Omental fat pad (tissue), 3 donors: ENCODE measurements at regions not wholly inside any gene's neighbourhood (a gene's known extent, or its start where the extent isn't known, plus 50 kb on each side); places are given as distances from the start of the nearest gene placed in this dataset.

Experiments used
- ATAC-seq: fragments of 150-250 bp; one replicate; pipeline ENCODE4 v1.9.1; 2016; ENCODE audit warnings: mild to moderate bottlenecking, moderate library complexity; ENCODE audit not compliant: low FRiP score
- DNase-seq: peaks from one replicate; pipeline ENCODE4 v3.0.0-alpha.2; 2019; ENCODE audit warnings: low spot score
- TF ChIP-seq, protein P1 (sequence below), 3 donors: fragments of 450-650 bp; IDR thresholded peaks; one replicate each; pipeline ENCODE4 v1.5.1; 2016 to 2017; ENCODE audit warnings: antibody characterized with exemption in 3 of 3, mild to moderate bottlenecking in 3 of 3, moderate library complexity in 2 of 3

DNA sequence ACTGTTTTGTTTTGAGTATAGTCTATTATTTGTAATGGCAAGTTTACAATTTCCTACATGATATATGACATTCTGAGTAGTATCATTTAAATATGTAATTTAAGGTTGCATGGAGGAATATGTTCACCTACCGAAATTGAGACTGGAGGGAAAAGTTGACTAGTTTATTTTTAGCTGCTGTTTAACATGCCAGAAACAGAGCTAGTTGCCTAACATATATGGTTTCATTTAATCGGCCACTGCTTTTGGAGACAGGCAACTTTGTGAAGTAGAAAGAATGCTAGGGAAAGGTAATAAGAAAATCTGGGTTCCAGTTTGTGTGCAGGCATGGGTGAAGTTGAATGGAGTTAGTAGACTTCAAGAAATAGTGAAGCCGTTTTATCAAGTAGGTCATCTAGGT, 342.1 kb upstream of the CBLB start:
- TF ChIP-seq, protein P1, sequence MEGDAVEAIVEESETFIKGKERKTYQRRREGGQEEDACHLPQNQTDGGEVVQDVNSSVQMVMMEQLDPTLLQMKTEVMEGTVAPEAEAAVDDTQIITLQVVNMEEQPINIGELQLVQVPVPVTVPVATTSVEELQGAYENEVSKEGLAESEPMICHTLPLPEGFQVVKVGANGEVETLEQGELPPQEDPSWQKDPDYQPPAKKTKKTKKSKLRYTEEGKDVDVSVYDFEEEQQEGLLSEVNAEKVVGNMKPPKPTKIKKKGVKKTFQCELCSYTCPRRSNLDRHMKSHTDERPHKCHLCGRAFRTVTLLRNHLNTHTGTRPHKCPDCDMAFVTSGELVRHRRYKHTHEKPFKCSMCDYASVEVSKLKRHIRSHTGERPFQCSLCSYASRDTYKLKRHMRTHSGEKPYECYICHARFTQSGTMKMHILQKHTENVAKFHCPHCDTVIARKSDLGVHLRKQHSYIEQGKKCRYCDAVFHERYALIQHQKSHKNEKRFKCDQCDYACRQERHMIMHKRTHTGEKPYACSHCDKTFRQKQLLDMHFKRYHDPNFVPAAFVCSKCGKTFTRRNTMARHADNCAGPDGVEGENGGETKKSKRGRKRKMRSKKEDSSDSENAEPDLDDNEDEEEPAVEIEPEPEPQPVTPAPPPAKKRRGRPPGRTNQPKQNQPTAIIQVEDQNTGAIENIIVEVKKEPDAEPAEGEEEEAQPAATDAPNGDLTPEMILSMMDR (IDR thresholded peaks at IDR 0.05), result no peak
- no peak for ATAC-seq
- no peak for DNase-seq

DNA sequence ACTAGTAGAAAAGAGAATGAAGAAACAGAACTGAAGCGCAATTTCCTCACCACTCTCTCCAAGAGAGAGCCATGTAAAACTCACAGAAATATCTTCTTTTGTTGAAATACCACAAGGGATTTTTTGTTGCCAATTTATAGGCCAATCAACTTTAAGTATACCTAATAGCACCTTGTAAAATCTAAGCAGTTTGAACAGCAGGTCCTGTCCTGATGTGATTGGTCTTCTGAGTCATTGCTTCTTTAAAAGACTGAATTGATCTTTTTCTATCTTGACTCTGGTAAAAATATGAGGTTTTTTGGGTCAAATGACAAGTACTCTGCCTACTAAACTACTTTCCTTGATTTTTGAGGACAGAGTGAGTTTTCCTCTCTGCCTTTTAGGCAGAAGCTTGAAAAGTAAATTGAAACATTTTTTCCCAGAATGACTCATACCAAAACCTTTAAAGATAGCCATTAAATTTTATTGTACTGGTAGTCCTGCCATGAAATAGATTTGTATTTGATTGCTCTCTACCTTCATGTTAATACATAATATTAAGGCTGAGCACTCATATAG, 343.9 kb upstream of the CBLB start:
- no peak for DNase-seq
- ATAC-seq, result no peak
- TF ChIP-seq, protein P1 (IDR thresholded peaks at IDR 0.05), result no peak

DNA sequence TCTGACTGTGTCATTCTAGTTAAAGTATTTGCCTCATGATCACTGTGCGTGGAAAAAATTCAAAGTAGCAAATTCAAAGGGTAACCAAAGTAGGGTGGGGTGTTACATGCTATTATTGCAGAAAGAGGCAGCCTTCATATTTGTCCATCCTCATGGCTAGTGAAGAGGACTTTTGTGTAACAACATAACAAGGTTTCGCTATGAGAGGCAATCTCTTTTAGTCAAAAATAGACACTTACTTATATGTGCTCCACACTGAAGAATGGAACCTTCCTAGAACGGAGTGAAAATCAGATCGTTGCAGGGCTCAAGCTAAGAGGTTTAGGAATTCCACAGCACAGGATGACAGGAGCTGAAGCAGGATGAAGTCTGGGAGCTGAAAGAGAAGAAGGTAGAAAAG, 345.1 kb upstream of the CBLB start:
- DNase-seq, result no peak
- no peak for ATAC-seq
- TF ChIP-seq, protein P1 (IDR thresholded peaks at IDR 0.05), result no peak

DNA sequence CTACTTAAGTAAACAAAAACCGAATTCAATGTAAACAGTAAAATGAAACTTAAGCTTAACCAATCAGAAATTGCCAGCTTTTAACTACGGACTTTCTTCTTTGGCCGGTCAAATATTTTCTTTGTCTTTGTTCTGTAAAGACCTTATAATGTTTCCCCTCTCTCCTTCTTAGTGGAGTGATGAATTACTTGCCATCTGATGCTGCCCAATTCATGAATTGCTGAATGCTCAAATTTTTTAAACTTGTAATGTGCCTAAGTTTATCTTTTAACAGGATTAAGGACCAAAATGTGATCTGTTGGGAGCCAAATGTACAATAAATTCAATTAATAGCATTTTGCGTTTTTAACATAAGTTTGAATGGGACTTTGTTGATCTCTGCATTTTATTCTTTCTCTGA, 345.8 kb upstream of the CBLB start:
- DNase-seq, result no peak
- no peak for ATAC-seq
- TF ChIP-seq, protein P1 (IDR thresholded peaks at IDR 0.05), result no peak

DNA sequence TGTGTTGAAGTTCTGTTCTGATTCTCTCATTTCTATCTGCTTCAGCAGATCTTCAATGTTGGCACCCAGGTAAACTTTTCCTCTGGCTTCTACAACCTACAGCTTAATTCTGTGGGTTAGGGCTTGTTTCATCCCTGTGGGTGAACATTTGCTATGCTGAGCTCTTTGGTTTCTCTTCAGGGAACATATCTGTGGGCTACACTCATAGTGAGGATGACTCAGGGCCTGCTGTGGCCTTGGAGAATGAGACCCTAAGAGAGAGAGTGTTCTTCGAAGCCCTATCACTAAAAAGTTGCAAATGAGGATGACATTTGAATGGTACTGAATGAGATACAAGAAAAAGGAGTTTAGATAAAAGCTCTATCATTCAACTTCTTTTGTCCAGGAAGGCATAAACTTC, 346.2 kb upstream of the CBLB start:
- DNase-seq (no peak), ATAC-seq (no peak)
- TF ChIP-seq, protein P1 (IDR thresholded peaks at IDR 0.05), result no peak

DNA sequence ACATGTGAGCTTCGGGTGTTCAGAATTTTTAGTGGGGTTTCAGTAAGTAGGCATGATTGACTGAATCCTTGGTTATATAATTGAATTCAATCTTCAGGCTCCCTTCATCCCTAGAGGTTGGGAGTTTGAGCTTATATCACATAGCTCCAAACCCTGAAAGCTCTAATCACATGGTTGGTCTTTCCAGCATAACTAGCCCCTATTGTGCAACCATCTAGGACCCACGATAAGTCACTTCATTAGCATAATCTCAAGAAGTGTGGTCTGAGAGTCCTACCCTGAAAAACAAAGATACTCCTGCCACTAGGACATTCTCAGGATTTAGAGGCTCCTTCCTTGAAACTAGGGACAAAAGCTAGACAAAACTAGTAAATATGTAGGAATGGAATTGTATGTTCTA, 348.9 kb upstream of the CBLB start:
- DNase-seq, result no peak
- TF ChIP-seq, protein P1 (IDR thresholded peaks at IDR 0.05), result no peak
- ATAC-seq, result no peak

DNA sequence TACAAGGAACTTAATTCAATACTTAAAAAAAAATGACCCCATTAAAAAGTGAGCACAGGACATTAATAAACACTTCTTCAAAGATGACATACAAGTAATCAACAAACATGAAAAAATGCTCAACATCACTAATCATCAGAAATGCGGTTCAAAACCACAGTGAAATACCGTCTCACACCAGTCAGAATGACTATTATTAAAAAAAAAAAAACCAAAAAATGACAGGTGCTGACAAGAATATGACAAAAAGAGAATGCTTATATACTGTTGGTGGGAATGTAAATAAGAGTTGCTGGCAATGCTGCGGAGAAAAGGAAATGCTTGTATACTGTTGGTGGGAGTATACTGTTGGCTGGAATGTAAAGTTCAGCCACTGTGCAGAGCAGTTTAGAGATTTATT, 358.3 kb upstream of the CBLB start:
- ATAC-seq (no peak), DNase-seq (no peak)
- TF ChIP-seq, protein P1 (IDR thresholded peaks at IDR 0.05), result no peak
